Stimulated activated CD8-positive, alpha-beta memory T cell treated with anti-CD3 and anti-CD28 coated beads, Interleukin-12 subunit alpha, Interleukin-12 subunit beta, amount 100 ng/mL, for 24 hours (primary cell): ENCODE measurements at regions not wholly inside any gene's neighbourhood (a gene's known extent, or its start where the extent isn't known, plus 50 kb on each side); places are given as distances from the start of the nearest gene placed in this dataset.

Source experiments
- DNase-seq: peaks from one replicate; pipeline ENCODE4 v3.0.0-alpha.2; 2020; ENCODE audit errors: extremely low read depth

DNA sequence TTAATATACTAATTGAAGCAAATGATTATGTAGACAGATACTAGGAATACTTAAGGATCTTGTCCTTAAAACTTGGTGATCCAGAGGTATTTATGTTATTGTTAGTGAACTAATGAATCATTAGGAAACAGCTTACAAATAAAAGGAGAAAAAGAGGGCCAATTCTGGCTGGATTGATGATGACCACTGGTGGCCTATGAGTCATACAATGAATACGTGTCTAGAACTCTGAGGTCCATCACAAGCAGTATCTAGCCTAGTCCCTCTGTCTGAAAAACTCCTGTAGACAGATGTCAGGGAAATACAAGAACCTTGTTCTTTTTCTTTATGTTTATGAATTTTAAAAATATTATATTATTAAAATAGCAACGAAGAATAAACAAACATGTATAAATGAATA, 51.7 kb upstream of the RTL1 start:
- DNase-seq: no peak

DNA sequence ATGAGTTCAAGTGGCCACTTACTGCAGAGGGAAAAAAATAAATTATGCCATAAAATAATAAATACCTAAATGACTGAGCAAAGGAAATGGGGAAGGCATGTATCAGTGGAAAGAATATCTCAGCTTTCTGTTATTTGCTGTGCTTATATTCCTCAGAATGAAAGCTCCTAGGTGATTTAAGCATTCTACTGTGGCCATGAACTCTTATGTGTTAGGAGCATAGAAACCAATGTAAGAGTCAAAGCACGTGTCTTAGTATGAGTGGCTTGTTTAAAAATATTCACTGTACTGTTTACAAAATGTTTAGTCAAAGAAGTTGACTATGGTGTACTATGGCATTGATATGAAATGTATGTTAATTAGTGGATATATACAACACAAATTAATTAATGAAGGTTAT, 59.0 kb upstream of the RTL1 start:
- no peak for DNase-seq

GRCh38 chr14:100965296-100965695, 61.8 kb upstream of the RTL1 start:
- no peak for DNase-seq

- DNase-seq: no peak
Measured at GRCh38 chr14:100967178-100967577, 63.7 kb upstream of the RTL1 start.

- DNase-seq: no peak
Measured at GRCh38 chr14:100967930-100968329, 64.4 kb upstream of the RTL1 start.

- DNase-seq: no peak
Measured at GRCh38 chr14:100972118-100972897, 68.8 kb upstream of the RTL1 start.

- no peak for DNase-seq
Measured at GRCh38 chr14:100975671-100976070, 72.1 kb upstream of the RTL1 start.

DNA sequence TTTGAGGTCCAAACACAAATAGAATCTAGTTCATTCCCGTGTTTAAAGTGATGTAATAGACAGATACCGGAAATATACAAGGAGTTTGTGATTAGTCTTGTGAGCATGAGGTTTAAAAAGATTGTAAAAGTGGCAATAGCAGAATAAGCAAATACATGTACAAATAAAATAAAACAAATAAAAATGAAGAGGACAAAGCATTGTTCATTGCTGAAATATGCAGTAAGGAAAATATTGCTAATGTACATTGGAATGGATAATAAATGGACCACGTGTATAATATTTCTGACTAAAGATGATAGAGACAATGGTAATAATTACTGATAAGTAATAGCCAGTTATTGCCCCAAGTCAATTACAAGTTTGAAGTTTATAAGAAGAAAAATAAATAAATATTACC, 75.6 kb upstream of the RTL1 start:
- DNase-seq: no peak

DNA sequence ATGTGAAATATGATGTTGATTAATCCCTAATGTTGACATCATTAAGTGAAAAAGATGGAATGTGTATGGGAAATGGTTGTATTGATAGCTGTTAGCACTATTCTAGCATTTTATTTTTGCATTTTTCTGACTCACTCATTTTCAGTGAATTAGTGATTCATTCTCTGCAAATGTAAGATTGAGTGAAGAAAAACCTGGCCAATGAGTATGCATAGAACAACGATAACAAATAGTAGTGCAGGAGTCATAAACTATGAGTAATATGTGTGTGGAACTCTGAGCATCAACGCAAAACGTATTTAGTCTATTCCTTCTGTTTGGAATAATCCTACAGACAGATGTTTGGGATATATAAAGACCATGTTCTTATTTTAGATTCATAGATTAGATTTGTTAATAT, 76.3 kb upstream of the RTL1 start:
- no peak for DNase-seq

GRCh38 chr14:100980823-100981222, 77.3 kb upstream of the RTL1 start:
- no peak for DNase-seq

- DNase-seq: no peak
Measured at GRCh38 chr14:100981809-100982208, 78.3 kb upstream of the RTL1 start.

DNA sequence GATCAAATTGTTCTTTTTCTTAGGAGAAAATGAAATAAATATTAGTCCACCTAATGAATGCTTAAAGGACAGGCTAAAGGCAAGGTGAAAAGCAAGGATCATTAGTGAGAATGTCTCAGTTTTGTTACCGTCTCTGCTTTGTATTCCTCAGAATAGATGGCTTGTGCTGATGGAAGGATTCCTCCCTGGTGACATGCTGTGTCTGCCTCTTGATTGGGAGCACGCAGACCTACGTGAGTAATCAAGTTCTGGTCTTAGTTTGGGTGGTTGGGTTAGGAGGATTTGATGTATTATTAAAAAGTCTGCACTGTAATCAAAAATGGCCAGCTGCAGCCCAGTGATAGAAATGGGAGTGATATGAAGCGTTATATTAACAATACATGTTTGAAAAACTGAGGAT, 78.8 kb upstream of the RTL1 start:
- no peak for DNase-seq

GRCh38 chr14:100982762-100983161, 79.2 kb upstream of the RTL1 start:
- no peak for DNase-seq

GRCh38 chr14:100983710-100984109, 80.2 kb upstream of the RTL1 start:
- DNase-seq: no peak

DNA sequence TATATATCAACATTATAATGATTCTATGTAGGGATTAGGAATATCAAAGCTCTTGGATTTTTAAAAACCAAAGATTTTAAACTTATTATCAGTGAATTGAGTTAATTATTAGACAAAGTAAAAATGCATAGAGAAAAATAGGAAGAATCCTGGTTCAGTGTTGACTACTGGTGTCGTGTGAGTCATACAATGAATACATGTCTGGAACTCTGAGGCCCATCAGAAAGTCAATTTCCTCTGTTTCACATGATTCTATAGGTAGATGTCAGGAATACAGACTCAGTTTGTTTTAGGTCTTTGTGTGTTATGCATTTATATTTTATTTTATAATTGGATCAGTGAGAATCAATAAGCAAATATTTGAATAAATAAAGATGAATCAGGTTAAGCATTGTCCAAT, 84.5 kb upstream of the RTL1 start:
- no peak for DNase-seq

- DNase-seq: no peak
Measured at GRCh38 chr14:100988411-100988900, 84.9 kb upstream of the RTL1 start.

DNA sequence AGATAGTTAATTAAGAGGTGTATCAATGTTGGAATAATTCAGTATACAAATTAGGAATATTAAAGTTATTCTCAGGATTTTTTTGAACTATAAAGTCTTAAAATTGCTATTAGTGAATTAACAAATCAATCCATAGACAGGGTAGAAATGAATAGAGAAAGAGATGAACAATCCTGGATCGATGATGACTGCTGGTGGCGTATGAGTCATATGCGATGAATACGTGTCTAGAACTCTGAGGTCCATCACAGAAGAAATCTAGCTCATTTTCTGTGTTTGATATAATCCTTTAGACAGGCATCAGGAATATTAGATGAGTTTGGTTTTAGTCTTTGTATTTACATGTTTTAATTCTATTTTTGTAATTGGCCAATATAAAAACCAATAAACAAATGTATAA, 85.4 kb upstream of the RTL1 start:
- no peak for DNase-seq

DNA sequence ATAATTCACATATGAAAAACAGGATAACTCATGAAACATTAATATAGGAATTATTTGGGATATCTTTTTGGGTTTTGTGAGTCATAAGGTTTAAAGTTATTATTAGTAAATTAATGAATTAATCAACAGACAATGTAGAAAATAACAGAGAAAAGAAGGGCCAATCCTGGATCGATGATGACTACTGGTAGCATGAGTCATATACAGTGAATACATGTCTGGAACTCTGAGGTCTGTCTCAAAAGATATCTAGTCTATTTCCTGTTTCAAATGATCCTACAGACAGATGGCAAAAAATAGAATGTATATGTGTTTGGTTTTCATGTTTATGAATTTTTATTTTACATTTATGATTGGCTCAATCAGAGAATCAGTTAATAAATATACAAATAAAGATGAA, 86.4 kb upstream of the RTL1 start:
- no peak for DNase-seq

GRCh38 chr14:100994082-100994481, 90.6 kb upstream of the RTL1 start:
- DNase-seq: no peak

DNA sequence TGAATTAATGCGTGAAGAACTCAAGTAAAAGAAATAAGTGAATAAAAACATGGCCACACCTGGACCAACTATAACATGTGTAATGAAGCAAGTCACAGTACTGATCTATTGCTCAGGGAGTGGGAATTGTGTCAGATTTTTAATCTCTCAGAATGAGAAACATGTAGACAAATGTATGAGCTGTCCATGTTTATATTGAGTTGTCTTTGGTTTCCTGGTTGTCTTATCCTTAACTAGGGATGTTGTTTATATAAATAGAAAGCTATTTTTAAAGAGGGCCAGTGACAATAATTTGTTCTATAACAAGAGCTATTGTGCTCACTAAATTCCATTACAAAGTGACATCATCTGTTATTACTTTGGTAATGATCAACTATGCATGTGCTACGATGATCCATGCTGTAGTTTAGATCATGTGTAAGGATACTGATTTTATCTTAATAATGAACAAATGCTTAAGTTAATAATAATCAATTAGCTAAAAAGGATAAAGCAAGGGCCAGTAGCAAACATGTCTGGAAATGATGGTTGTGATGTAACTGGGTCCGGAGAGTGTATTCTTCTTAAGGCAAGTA, 91.3 kb upstream of the RTL1 start:
- DNase-seq: no peak

- no peak for DNase-seq
Measured at GRCh38 chr14:101000711-101001250, 97.3 kb upstream of the RTL1 start.

- no peak for DNase-seq
Measured at GRCh38 chr14:101001311-101002069, 98.0 kb upstream of the RTL1 start.

GRCh38 chr14:101002738-101003137, 99.2 kb upstream of the RTL1 start:
- no peak for DNase-seq
